Loucy (cell line): ENCODE measurements at regions not wholly inside any gene's neighbourhood (a gene's known extent, or its start where the extent isn't known, plus 50 kb on each side); places are given as distances from the start of the nearest gene placed in this dataset.

Source experiments
- H2AFZ ChIP-seq: fragments of 200-600 bp; sonication (generic); 2 replicates; pipeline ENCODE4 v1.6.0; 2016; ENCODE audit warnings: antibody characterized with exemption, mild to moderate bottlenecking, low read length, moderate library complexity
- H3F3A ChIP-seq: fragments of 200-600 bp; 2 replicates; pipeline ENCODE4 v1.6.0; 2016; ENCODE audit warnings: antibody characterized with exemption, low read depth, mild to moderate bottlenecking
- H3K27me3 ChIP-seq: fragments of 200-600 bp; sonication (generic); 2 replicates; pipeline ENCODE4 v1.6.1; 2014; ENCODE audit warnings: low read length, mild to moderate bottlenecking; ENCODE audit not compliant: insufficient read depth, poor library complexity, severe bottlenecking
- H3K36me3 ChIP-seq: fragments of 200-600 bp; sonication (generic); 2 replicates; pipeline ENCODE4 v1.6.1; 2016; ENCODE audit warnings: low read length; ENCODE audit not compliant: insufficient read depth
- H3K4me1 ChIP-seq: fragments of 200-600 bp; sonication (generic); 2 replicates; pipeline ENCODE4 v1.5.1; 2014; ENCODE audit warnings: low read length, mild to moderate bottlenecking; ENCODE audit not compliant: insufficient read depth, poor library complexity, severe bottlenecking
- H3K4me2 ChIP-seq: fragments of 200-600 bp; sonication (generic); 2 replicates; pipeline ENCODE4 v1.6.0; 2014; ENCODE audit warnings: antibody characterized with exemption, low read length, low read depth, mild to moderate bottlenecking; ENCODE audit not compliant: poor library complexity, severe bottlenecking
- H3K4me3 ChIP-seq: fragments of 200-600 bp; sonication (generic); 2 replicates; pipeline ENCODE4 v1.5.1; 2014; ENCODE audit warnings: low read length, mild to moderate bottlenecking, mixed read lengths; ENCODE audit not compliant: poor library complexity, severe bottlenecking
- H3K79me2 ChIP-seq: fragments of 200-600 bp; sonication (generic); 2 replicates; pipeline ENCODE4 v1.6.1; 2014; ENCODE audit warnings: low read length; ENCODE audit not compliant: insufficient read depth
- H3K9ac ChIP-seq: fragments of 200-600 bp; sonication (generic); 2 replicates; pipeline ENCODE4 v1.6.0; 2014; ENCODE audit warnings: mild to moderate bottlenecking, low read depth, low read length, moderate library complexity; ENCODE audit not compliant: poor library complexity, severe bottlenecking
- H3K9me2 ChIP-seq: fragments of 200-600 bp; sonication (generic); replicated peaks from 2 replicates; pipeline ENCODE4 v1.6.1; 2016; ENCODE audit warnings: low read depth, low read length, mixed read lengths
- H3K9me3 ChIP-seq: fragments of 200-600 bp; sonication (generic); 2 replicates; pipeline ENCODE4 v1.6.1; 2014; ENCODE audit warnings: mild to moderate bottlenecking, antibody characterized with exemption, low read length, low read depth; ENCODE audit not compliant: insufficient read depth
- H4K20me1 ChIP-seq: fragments of 200-600 bp; sonication (generic); 2 replicates; pipeline ENCODE4 v1.6.0; 2014; ENCODE audit warnings: antibody characterized with exemption, low read length, mild to moderate bottlenecking; ENCODE audit not compliant: insufficient read depth, poor library complexity, severe bottlenecking
- EZH2phosphoT487 ChIP-seq: fragments of 200-600 bp; IDR thresholded peaks from 2 replicates; pipeline ENCODE4 v1.6.1; 2018; ENCODE audit warnings: antibody characterized with exemption, mild to moderate bottlenecking, moderate library complexity, borderline replicate concordance
- TF ChIP-seq, protein P1 (sequence below): fragments of 200-600 bp; sonication (generic); conservative IDR thresholded peaks from 2 replicates; pipeline ENCODE4 v1.5.1; 2014; ENCODE audit warnings: mild to moderate bottlenecking, antibody characterized with exemption, low read length

DNA sequence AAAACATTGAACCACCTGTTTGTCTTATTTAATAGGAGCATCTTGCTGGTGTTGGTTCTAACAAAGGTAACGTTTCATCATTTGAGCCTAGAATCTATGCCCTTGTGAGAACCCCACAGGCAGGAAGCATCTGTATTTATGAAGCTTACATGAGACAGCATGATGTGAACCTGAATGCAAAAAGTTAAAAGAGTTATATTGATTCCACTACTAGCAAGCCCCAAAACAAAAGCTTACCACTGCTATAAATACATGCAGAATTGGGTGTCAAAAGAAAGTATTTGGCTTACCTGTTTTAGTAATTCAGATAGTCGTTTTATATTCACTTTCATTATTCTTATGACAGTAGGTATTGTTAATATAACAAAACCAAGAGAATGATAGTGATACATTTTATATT lies 301.2 kb upstream of the ADGRL2 start:
- Histone ChIP-seq H2AFZ (no peak overlapping the region), H3K4me3 (no peak overlapping the region), H3K27me3 (no peaks in the 10 kb centered on the region), H3F3A (no peaks in the 10 kb centered on the region), H3K9me3 (no peaks in the 10 kb centered on the region), H3K79me2 (no peaks in the 10 kb centered on the region), H3K9me2 (no peaks in the 10 kb centered on the region), H4K20me1 (no peaks in the 10 kb centered on the region), H3K9ac (no peak overlapping the region), H3K4me2 (no peak overlapping the region), H3K36me3 (no peaks in the 10 kb centered on the region), H3K4me1 (no peaks in the 10 kb centered on the region)
- TF ChIP-seq EZH2phosphoT487: no peak
- TF ChIP-seq, protein P1, sequence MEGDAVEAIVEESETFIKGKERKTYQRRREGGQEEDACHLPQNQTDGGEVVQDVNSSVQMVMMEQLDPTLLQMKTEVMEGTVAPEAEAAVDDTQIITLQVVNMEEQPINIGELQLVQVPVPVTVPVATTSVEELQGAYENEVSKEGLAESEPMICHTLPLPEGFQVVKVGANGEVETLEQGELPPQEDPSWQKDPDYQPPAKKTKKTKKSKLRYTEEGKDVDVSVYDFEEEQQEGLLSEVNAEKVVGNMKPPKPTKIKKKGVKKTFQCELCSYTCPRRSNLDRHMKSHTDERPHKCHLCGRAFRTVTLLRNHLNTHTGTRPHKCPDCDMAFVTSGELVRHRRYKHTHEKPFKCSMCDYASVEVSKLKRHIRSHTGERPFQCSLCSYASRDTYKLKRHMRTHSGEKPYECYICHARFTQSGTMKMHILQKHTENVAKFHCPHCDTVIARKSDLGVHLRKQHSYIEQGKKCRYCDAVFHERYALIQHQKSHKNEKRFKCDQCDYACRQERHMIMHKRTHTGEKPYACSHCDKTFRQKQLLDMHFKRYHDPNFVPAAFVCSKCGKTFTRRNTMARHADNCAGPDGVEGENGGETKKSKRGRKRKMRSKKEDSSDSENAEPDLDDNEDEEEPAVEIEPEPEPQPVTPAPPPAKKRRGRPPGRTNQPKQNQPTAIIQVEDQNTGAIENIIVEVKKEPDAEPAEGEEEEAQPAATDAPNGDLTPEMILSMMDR: no peak

DNA sequence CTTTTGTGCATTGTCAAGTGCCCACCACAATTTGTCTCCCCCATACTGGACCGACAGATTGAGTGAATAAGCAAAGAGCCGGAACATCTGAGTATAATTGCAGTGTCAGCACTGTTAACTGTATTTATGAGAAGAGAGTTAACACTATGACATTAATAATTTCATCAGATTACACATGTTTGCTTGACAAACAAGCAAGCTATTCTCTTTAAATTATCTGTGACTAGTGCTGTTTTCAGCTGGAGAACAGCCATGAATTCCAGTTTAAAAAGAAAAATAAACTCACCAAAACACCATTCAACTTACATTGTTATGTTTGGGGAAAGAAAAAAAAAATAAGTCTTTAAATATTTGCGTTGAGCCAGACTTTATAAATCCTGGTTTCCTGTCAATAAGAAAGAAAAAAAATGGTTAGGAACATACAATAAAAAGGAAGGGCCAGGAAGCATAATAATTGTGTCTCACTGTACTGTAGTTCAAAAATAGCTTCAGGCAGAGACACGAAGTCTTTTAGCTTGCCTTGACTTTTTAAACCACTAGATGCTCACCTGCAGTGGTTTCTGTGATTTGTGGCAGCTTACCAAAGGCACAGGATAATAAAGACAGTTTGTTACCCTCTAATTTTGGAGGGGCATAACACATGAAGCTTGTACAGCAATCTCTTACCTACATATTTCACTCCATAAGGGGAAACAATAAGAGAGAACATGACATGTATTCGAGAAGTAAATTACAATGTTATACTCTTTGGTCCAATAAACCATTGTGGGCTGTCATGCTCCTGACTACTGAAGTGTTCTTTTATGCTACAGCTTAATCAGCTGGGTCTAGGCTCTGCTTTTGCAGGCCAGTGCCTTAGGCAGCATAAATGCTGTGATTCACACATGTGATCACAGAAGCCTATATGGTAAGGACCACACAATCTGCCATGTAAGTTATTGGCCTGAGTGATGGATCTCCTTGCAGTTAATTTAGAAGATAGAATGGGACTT lies 302.0 kb upstream of the ADGRL2 start:
- no peak overlapping the region for H2AFZ ChIP-seq

DNA sequence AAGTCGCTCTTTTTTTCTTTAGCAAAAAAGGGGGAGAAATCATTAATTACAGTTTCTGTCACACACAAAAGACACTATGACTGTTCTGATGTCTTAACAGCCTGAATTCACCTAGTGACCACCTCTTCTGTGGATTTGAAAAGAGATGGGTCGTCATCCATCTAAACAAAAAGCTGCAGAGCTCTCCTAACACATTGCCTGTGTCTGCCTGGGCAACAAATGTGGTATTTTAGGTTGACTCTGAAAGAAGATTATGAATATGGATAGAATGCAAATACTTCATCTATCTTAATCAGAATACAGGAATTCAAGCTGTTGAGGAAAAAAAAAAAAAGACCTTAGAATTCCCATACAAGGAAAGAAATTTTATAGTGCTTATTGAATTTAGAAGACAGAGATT lies 304.4 kb upstream of the ADGRL2 start:
- Histone ChIP-seq H3F3A (no peaks in the 10 kb centered on the region), H3K36me3 (no peaks in the 10 kb centered on the region), H2AFZ (no peak overlapping the region), H3K4me3 (no peak overlapping the region), H3K27me3 (no peaks in the 10 kb centered on the region), H3K9ac (no peak overlapping the region), H3K4me1 (no peaks in the 10 kb centered on the region), H3K4me2 (no peak overlapping the region), H4K20me1 (no peaks in the 10 kb centered on the region), H3K9me3 (no peaks in the 10 kb centered on the region), H3K79me2 (no peaks in the 10 kb centered on the region), H3K9me2 (no peaks in the 10 kb centered on the region)
- TF ChIP-seq, protein P1: no peak
- TF ChIP-seq EZH2phosphoT487: no peak

More for the DNA sequence above, 302.0 kb upstream of the ADGRL2 start:
- Histone ChIP-seq H3K27me3 (no peaks in the 10 kb centered on the region), H3F3A (no peaks in the 10 kb centered on the region), H3K9me3 (no peaks in the 10 kb centered on the region), H3K9me2 (no peaks in the 10 kb centered on the region), H3K4me2 (no peak overlapping the region), H3K79me2 (no peaks in the 10 kb centered on the region), H3K36me3 (no peaks in the 10 kb centered on the region), H3K9ac (no peak overlapping the region), H3K4me3 (no peak overlapping the region), H3K4me1 (no peaks in the 10 kb centered on the region), H4K20me1 (no peaks in the 10 kb centered on the region)
- TF ChIP-seq, protein P1: no peak
- TF ChIP-seq EZH2phosphoT487: no peak
